K562 (cell line): ENCODE measurements at regions not wholly inside any gene's neighbourhood (a gene's known extent, or its start where the extent isn't known, plus 50 kb on each side); places are given as distances from the start of the nearest gene placed in this dataset.
A peak's percentile ranks its signal among the peaks of the same experiment; 100 is the strongest.

Source experiments
- ATAC-seq: fragments of 200-7000 bp; cut with Tn5 transposase; 3 replicates; pipeline ENCODE4 v1.9.1; 2020; ENCODE audit warnings: moderate library complexity
- BruUV-seq: library from RNA; stranded (reverse); fragments of 400-500 nt; replicated peaks from 2 replicates; lab custom pipeline; 2021; lab: Mats Ljungman, UMichigan
- CTCF ChIA-PET: fragments of 300-600 bp; formaldehyde crosslinking; extraction: SDS; loops from one replicate; lab custom pipeline; 2021; ENCODE audit warnings: low intra/inter-chr PET ratio; lab: Yijun Ruan, JAX
- POLR2A ChIA-PET: fragments of 300-600, 350-650 bp; sonication (Branson Sonifier 250); formaldehyde crosslinking; extraction: SDS; loops from one replicate; lab custom pipeline; 2021; ENCODE audit warnings: antibody characterized with exemption, inconsistent platforms; lab: Yijun Ruan, JAX
- DNase-seq, 4 experiments: peaks; one replicate each; pipeline versions ENCODE4 v3.0.0 to v3.0.0-alpha.2; 2011 to 2018; ENCODE audit warnings: low spot score in 3 of 4, mixed read lengths in 3 of 4; ENCODE audit errors: extremely low read depth in 1 of 4
- FAIRE-seq: peaks from 2 replicates; lab custom pipeline; 2011; peaks lifted over from hg19 to GRCh38; lab: Jason Lieb, UNC
- H2AFZ ChIP-seq: 2 replicates; pipeline ENCODE4 v1.6.0; 2011; ENCODE audit warnings: low read depth, low read length, control low read depth, inconsistent platforms
- H3K27ac ChIP-seq: fragments of 200-600 bp; 3 replicates; pipeline ENCODE4 v1.8.0; 2011; ENCODE audit warnings: low read depth, mild to moderate bottlenecking, control low read depth, inconsistent platforms, low read length, moderate library complexity, mixed read lengths; ENCODE audit errors: extremely low read depth
- H3K27me3 ChIP-seq, 2 experiments: fragments of 300-600 bp in 1 of 2; 2 replicates in 1 of 2; 3 replicates in 1 of 2; pipeline versions ENCODE4 v1.6.0 to v1.8.0; 2011; ENCODE audit warnings: inconsistent platforms in 2 of 2, low read length in 2 of 2, mild to moderate bottlenecking in 1 of 2, mixed read lengths in 1 of 2, moderate library complexity in 1 of 2; ENCODE audit not compliant: control insufficient read depth in 2 of 2, insufficient read depth in 2 of 2
- H3K36me3 ChIP-seq: fragments of 300-600 bp; 3 replicates; pipeline ENCODE4 v1.8.0; 2011; ENCODE audit warnings: mild to moderate bottlenecking, low read length, inconsistent platforms; ENCODE audit not compliant: control insufficient read depth, insufficient read depth
- H3K4me1 ChIP-seq, 2 experiments: fragments of 200-600 bp in 1 of 2; replicated peaks in 1 of 2; 2 replicates in 1 of 2; 3 replicates in 1 of 2; pipeline versions ENCODE4 v1.5.1 to v1.8.0; 2011; ENCODE audit warnings: inconsistent platforms in 2 of 2, low read length in 2 of 2, mild to moderate bottlenecking in 1 of 2, mixed read lengths in 1 of 2, moderate library complexity in 1 of 2; ENCODE audit not compliant: control insufficient read depth in 2 of 2, insufficient read depth in 2 of 2
- H3K4me2 ChIP-seq: 2 replicates; pipeline ENCODE4 v1.6.1; 2011; ENCODE audit warnings: low read length, control low read depth, inconsistent platforms, mixed read lengths; ENCODE audit not compliant: insufficient read depth
- H3K4me3 ChIP-seq: fragments of 200-600 bp; sonication (generic), shearing (Covaris generic); 2 replicates; pipeline ENCODE4 v1.5.1; 2016; ENCODE audit warnings: control low read depth, inconsistent platforms
- H3K79me2 ChIP-seq: fragments of 200-600 bp; 3 replicates; pipeline ENCODE4 v1.8.0; 2011; ENCODE audit warnings: low read length, inconsistent platforms; ENCODE audit not compliant: control insufficient read depth, insufficient read depth
- H3K9ac ChIP-seq, 2 experiments: 2 replicates each; pipeline versions ENCODE4 v1.6.0 to v1.6.1; 2011; ENCODE audit warnings: low read depth in 2 of 2, low read length in 2 of 2, control low read depth in 1 of 2, inconsistent platforms in 1 of 2, mild to moderate bottlenecking in 1 of 2, mixed read lengths in 1 of 2; ENCODE audit not compliant: insufficient read depth in 1 of 2
- H3K9me1 ChIP-seq: one replicate; pipeline ENCODE4 v1.6.0; 2011; ENCODE audit warnings: inconsistent platforms, mild to moderate bottlenecking, low read length, moderate library complexity; ENCODE audit not compliant: control insufficient read depth, insufficient read depth
- H3K9me3 ChIP-seq: replicated peaks from 2 replicates; pipeline ENCODE4 v1.5.1; 2011; ENCODE audit warnings: low read depth, low read length, inconsistent platforms; ENCODE audit not compliant: control insufficient read depth, insufficient read depth
- H4K20me1 ChIP-seq: replicated peaks from 2 replicates; pipeline ENCODE4 v1.6.1; 2011; ENCODE audit warnings: low read length, inconsistent platforms, mixed read lengths; ENCODE audit not compliant: control insufficient read depth, insufficient read depth
- HMGN3 ChIP-seq: IDR thresholded peaks from 2 replicates; pipeline ENCODE4 v1.6.1; 2011; ENCODE audit warnings: borderline replicate concordance, low read depth, mild to moderate bottlenecking, mixed read lengths, low read length; ENCODE audit not compliant: insufficient read length; ENCODE audit errors: extremely low read depth
- SMAD1 ChIP-seq: fragments of 150-350 bp; IDR thresholded peaks from 2 replicates; pipeline ENCODE4 v1.6.1; 2014; ENCODE audit warnings: low read length, low read depth; ENCODE audit not compliant: partially characterized antibody
- TEAD2 ChIP-seq: fragments of 450-650 bp; IDR thresholded peaks from 2 replicates; pipeline ENCODE4 v1.6.1; 2016; ENCODE audit warnings: missing genetic modification characterization, control low read depth, missing compliant biosample characterization
- ZKSCAN3 ChIP-seq: fragments of 250-450 bp; sonication (Bioruptor Pico); IDR thresholded peaks from 2 replicates; pipeline ENCODE4 v1.4.0; 2020
- ZNF134 ChIP-seq: fragments of 250-450 bp; sonication (Bioruptor Pico); conservative IDR thresholded peaks from 2 replicates; pipeline ENCODE4 v1.4.0; 2020
- ZNF282 ChIP-seq: sonication (generic); formaldehyde crosslinking; IDR thresholded peaks from 2 replicates; pipeline ENCODE4 v1.8.1; 2023; ENCODE audit warnings: missing genetic modification reagents
- ZNF436 ChIP-seq: fragments of 250-450, 450-650 bp; sonication (Bioruptor Pico); formaldehyde crosslinking; IDR thresholded peaks from 2 replicates; pipeline ENCODE4 v1.7.0; 2020; ENCODE audit warnings: mild to moderate bottlenecking
- WGBS: fragments of 100-300 bp; shearing (Covaris generic); methylation state at CpG from one replicate; pipeline ENCODE4 v1.1.6; 2016; ENCODE audit warnings: low coverage, mixed read lengths; ENCODE audit not compliant: insufficient coverage; ENCODE audit errors: missing lambda C conversion rate; 5-methylcytosine and 5-hydroxymethylcytosine counted together
- in situ Hi-C: fragments of 300-500 bp; cut with MboI; formaldehyde crosslinking; loops from 4 replicates; pipeline ENCODE4 v1.15.0; 2018; ENCODE audit warnings: inconsistent platforms, mixed read lengths
- intact Hi-C: fragments of 100-400 bp; cut with micrococcal nuclease; formaldehyde crosslinking; loops from 2 replicates; pipeline ENCODE4 v1.14.2; 2022
- TF ChIP-seq, protein P1 (sequence below): sonication (generic); formaldehyde crosslinking; IDR thresholded peaks from 2 replicates; pipeline ENCODE4 v1.8.1; 2023; ENCODE audit warnings: mild to moderate bottlenecking, missing genetic modification reagents
- TF ChIP-seq, protein P2 (sequence below): sonication (generic); formaldehyde crosslinking; IDR thresholded peaks from 2 replicates; pipeline ENCODE4 v1.8.0; 2022; ENCODE audit warnings: mild to moderate bottlenecking, missing genetic modification reagents, borderline replicate concordance
- TF ChIP-seq, protein P3 (sequence below): fragments of 450-650 bp; IDR thresholded peaks from 2 replicates; pipeline ENCODE4 v1.6.1; 2018; ENCODE audit not compliant: partially characterized antibody
- TF ChIP-seq, protein P4 (sequence below): fragments of 250-450 bp; sonication (Bioruptor Pico); IDR thresholded peaks from 2 replicates; pipeline ENCODE4 v1.8.0; 2022; ENCODE audit warnings: inconsistent platforms, mild to moderate bottlenecking, moderate library complexity, borderline replicate concordance

DNA sequence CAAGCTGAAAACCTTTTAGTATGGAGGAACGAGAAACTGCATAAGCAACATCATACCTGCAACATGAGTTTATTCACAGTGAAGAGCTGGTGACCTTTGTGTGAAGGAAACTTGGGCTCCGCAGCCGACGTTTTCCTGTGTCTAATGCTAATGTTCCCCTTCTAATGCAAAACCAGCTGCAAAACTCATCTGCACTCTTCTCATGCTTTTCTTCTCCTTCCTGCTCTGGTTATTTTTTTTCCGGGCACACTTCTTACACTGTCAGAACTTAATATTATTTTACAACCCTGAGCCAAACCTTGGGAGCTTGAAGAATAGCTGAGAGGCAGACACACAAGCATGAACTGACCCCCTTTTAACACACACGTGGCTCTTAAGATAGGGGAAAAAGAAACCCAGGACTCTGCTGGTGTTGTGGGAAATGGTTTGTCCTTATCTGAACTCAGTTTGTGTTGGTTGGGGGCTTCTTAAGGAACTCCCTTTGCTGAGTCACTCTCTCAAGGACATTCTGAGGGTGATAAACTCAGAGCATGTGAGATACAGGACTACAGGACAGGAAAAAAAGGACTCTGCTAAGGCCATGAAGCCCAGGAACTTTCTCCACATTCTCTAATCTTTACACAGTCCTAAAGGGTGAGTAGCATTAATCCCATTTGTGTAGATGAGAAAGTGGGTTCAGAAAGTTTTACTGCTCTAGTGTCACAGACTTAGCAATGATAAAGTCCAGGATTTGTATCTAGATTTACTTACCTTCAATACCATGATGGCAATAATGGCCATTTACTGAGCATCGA, 439.3 kb upstream of the TRIB2 start:
- peak; percentile 78 for ATAC-seq
- CTCF ChIA-PET: interaction anchor here (0.6 kb wide), 2 partner anchors 107 to 194 kb away, joined by 3 to 4 read pairs; no protein-coding TSS in a partner anchor
- Histone ChIP-seq H3K27me3 (no peaks in the 10 kb centered on the region), H3K9me1 (no peaks in the 10 kb centered on the region), H3K4me3 (peak overlapping the region; percentile 39), H3K9ac (peak overlapping the region; percentile 90 to 94), H2AFZ (peak overlapping the region; percentile 51), H3K4me2 (peak overlapping the region; percentile 89), H3K4me1 (peaks cover 0 to 6% of the 10 kb centered on the region in 2 experiments; a peak in 2 of 5 replicates), H3K79me2 (peaks cover 60% of the 10 kb centered on the region), H3K27ac (peak overlapping the region; percentile 90), H3K36me3 (no peaks in the 10 kb centered on the region), H4K20me1 (no peaks in the 10 kb centered on the region), H3K9me3 (no peaks in the 10 kb centered on the region)
- FAIRE-seq: peak; percentile 97
- WGBS: 2% methylated on average over 7 of the region's 7 CpGs
- in situ Hi-C loops (no loop called here), intact Hi-C loops (loop anchor here (2.0 to 10.0 kb wide), 5 partner anchors 99 to 440 kb away; partner anchors contain the start of gene TRIB2)
- BruUV-seq: TSS peak; percentile 90
- POLR2A ChIA-PET: interaction anchor here (0.7 to 2.8 kb wide), 18 partner anchors 7 to 441 kb away, joined by 3 to 10 read pairs (median 4); no protein-coding TSS in a partner anchor
- DNase-seq: peak; percentile 81 to 96 (median 87)
- no peak for TF ChIP-seq ZNF282 (CRISPR knock-in tag)
- TF ChIP-seq ZKSCAN3 (CRISPR knock-in tag): no peak
- TF ChIP-seq, protein P1, sequence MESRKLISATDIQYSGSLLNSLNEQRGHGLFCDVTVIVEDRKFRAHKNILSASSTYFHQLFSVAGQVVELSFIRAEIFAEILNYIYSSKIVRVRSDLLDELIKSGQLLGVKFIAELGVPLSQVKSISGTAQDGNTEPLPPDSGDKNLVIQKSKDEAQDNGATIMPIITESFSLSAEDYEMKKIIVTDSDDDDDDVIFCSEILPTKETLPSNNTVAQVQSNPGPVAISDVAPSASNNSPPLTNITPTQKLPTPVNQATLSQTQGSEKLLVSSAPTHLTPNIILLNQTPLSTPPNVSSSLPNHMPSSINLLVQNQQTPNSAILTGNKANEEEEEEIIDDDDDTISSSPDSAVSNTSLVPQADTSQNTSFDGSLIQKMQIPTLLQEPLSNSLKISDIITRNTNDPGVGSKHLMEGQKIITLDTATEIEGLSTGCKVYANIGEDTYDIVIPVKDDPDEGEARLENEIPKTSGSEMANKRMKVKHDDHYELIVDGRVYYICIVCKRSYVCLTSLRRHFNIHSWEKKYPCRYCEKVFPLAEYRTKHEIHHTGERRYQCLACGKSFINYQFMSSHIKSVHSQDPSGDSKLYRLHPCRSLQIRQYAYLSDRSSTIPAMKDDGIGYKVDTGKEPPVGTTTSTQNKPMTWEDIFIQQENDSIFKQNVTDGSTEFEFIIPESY (CRISPR knock-in tag): no peak
- TF ChIP-seq, protein P2, sequence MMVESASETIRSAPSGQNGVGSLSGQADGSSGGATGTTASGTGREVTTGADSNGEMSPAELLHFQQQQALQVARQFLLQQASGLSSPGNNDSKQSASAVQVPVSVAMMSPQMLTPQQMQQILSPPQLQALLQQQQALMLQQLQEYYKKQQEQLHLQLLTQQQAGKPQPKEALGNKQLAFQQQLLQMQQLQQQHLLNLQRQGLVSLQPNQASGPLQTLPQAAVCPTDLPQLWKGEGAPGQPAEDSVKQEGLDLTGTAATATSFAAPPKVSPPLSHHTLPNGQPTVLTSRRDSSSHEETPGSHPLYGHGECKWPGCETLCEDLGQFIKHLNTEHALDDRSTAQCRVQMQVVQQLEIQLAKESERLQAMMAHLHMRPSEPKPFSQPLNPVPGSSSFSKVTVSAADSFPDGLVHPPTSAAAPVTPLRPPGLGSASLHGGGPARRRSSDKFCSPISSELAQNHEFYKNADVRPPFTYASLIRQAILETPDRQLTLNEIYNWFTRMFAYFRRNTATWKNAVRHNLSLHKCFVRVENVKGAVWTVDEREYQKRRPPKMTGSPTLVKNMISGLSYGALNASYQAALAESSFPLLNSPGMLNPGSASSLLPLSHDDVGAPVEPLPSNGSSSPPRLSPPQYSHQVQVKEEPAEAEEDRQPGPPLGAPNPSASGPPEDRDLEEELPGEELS (CRISPR knock-in tag): no peak
- TF ChIP-seq TEAD2 (tag): no peak
- TF ChIP-seq ZNF436 (CRISPR knock-in tag): no peak
- TF ChIP-seq, protein P3, sequence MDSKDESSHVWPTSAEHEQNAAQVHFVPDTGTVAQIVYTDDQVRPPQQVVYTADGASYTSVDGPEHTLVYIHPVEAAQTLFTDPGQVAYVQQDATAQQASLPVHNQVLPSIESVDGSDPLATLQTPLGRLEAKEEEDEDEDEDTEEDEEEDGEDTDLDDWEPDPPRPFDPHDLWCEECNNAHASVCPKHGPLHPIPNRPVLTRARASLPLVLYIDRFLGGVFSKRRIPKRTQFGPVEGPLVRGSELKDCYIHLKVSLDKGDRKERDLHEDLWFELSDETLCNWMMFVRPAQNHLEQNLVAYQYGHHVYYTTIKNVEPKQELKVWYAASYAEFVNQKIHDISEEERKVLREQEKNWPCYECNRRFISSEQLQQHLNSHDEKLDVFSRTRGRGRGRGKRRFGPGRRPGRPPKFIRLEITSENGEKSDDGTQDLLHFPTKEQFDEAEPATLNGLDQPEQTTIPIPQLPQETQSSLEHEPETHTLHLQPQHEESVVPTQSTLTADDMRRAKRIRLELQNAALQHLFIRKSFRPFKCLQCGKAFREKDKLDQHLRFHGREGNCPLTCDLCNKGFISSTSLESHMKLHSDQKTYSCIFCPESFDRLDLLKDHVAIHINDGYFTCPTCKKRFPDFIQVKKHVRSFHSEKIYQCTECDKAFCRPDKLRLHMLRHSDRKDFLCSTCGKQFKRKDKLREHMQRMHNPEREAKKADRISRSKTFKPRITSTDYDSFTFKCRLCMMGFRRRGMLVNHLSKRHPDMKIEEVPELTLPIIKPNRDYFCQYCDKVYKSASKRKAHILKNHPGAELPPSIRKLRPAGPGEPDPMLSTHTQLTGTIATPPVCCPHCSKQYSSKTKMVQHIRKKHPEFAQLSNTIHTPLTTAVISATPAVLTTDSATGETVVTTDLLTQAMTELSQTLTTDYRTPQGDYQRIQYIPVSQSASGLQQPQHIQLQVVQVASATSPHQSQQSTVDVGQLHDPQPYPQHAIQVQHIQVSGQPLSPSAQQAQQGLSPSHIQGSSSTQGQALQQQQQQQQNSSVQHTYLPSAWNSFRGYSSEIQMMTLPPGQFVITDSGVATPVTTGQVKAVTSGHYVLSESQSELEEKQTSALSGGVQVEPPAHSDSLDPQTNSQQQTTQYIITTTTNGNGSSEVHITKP: peak; percentile 66
- TF ChIP-seq, protein P4, sequence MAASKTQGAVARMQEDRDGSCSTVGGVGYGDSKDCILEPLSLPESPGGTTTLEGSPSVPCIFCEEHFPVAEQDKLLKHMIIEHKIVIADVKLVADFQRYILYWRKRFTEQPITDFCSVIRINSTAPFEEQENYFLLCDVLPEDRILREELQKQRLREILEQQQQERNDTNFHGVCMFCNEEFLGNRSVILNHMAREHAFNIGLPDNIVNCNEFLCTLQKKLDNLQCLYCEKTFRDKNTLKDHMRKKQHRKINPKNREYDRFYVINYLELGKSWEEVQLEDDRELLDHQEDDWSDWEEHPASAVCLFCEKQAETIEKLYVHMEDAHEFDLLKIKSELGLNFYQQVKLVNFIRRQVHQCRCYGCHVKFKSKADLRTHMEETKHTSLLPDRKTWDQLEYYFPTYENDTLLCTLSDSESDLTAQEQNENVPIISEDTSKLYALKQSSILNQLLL (CRISPR knock-in tag): no peak
- no peak for TF ChIP-seq SMAD1
- no peak; the same call in 1 of the 2 replicates for TF ChIP-seq ZNF134 (CRISPR knock-in tag)
- peak; percentile 51 for TF ChIP-seq HMGN3
